RCC 7860 (cell line): ENCODE measurements at regions not wholly inside any gene's neighbourhood (a gene's known extent, or its start where the extent isn't known, plus 50 kb on each side); places are given as distances from the start of the nearest gene placed in this dataset.
A peak's percentile ranks its signal among the peaks of the same experiment; 100 is the strongest.

Experiments used
- DNase-seq: peaks from one replicate; pipeline ENCODE4 v3.0.0-alpha.2; 2015; ENCODE audit warnings: low spot score
- FAIRE-seq: peaks from 2 replicates; lab custom pipeline; 2012; peaks lifted over from hg19 to GRCh38; lab: Jason Lieb, UNC

DNA sequence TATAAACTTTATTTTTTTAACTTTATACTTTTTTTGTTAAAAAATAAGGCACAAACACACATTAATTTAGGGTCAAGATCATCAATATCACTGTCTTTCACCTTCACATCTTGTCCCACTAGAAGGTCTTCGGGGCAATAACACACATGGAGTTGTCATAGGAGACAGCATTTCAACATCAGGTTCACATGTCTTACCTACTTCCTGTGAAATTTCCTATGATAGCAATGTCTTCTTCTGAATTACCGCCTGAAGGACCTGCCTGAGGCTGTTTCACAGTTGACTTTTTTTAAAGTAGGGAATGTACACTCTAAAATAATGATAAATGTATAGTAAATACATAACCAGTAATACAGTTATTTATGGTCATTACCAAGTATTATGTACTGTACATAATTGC, 559.4 kb downstream of the PLPP3 start:
- FAIRE-seq: no peak
- DNase-seq: no peak

DNA sequence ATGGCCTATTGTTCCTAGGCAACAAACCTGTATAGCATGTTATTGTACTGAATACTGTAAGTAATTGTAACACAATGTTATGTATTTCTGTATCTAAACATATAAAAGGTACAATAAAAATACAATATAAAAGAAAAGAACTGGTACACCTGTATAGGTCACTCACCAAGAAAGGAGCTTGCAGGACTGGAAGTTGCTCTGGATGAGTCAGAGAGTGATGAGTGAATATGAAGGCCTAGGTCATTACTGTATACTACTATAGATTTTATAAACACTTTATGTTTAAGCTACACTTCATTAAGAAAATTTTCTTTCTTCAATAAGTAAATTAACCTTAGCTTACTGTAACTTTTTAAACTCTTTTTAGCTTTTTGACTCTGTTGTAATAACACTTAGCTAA, 559.9 kb downstream of the PLPP3 start:
- DNase-seq (no peak), FAIRE-seq (no peak)

DNA sequence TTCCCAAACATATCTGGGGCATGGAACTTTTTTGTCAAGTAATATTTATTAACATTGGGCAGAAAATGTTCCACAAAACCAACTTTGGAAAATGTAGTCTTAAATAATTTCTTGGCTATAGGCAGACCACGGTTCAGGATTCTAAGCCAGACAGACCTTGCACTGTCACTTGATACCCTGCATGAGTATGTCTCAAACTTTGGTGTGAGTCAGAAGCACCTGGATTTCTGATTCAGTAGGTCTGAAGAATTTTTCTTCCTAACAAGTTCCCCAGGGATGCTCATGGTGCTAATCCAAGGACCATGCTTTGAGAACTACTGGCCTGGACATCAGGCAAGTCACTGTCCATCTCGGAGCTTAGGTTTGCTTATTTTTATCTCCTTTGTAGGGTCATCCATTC, 562.0 kb downstream of the PLPP3 start:
- FAIRE-seq (no peak), DNase-seq (no peak)

DNA sequence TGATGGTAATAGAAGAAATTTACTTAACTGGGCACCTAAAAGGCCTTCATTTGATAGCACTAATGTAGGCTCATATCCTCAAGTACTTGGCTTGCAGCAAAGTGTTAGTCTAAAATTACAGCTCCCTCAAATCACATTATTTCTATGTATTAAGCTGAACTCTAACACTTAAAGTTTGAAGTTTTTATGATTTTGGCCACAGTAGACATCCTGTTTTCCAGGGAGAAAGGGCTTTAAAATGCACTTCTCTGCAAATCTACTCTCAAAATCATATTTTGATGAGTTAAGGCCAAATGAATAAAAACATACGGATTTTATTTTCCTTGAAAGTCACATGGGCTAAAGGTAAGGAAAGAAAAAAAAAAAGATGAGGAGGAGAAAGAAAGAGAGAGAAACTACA, 575.5 kb downstream of the PLPP3 start:
- FAIRE-seq (no peak), DNase-seq (no peak)

DNA sequence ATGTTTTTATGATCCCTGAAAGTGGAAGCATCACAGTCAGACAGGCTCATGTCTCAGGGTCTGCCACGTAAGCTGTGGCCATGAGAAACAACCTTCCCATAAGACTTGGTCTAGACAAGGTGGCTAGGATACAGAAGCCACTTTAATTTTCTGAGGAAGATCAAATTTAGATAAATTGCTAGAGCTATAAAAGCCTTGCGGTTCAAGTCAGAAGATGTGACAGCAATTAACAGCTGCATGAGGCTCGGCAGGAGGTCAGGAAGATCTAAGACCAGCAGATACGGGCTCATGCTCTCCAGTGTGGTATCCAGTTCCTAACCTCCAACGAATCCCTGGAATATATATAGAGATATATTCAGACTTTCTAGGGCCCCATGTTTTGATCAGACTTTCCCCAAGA, 577.1 kb downstream of the PLPP3 start:
- DNase-seq: no peak
- no peak for FAIRE-seq

DNA sequence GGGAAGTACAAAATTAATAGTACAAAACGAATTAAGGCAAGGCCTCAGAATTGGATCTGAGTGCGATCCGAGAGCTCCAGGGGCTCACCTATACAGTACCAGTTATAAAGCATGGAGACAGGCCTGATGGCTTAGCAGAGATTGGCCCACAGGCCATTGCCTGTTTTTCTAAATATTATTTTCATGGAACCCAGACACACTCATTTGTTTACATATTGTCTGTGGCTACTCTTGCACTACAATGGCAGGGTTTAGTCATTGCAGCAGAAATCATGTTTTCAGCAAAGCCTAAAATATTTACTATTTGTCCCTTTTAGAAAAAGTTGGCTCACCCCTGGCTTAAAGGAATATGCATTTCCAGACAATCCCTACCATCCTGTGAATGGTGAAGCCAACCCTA, 578.9 kb downstream of the PLPP3 start:
- no peak for DNase-seq
- no peak for FAIRE-seq

DNA sequence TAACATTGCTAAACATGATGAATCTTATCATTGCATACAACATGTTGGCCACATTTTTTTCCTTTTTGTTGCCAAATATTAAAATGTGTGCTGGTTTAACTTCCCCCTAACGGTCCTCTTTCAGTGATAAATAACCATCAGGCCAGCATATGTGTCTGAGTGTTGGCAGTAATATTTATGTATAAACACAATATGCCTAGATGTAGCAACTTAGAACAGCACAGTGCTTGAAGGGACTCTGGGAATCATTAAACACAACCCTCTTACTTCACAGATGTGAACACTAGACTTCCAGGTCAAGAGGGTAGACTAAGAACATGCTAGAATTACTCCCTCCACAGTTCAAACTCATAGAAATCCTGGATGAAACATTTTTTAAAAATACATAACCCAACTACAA, 581.8 kb downstream of the PLPP3 start:
- no peak for DNase-seq
- no peak for FAIRE-seq

DNA sequence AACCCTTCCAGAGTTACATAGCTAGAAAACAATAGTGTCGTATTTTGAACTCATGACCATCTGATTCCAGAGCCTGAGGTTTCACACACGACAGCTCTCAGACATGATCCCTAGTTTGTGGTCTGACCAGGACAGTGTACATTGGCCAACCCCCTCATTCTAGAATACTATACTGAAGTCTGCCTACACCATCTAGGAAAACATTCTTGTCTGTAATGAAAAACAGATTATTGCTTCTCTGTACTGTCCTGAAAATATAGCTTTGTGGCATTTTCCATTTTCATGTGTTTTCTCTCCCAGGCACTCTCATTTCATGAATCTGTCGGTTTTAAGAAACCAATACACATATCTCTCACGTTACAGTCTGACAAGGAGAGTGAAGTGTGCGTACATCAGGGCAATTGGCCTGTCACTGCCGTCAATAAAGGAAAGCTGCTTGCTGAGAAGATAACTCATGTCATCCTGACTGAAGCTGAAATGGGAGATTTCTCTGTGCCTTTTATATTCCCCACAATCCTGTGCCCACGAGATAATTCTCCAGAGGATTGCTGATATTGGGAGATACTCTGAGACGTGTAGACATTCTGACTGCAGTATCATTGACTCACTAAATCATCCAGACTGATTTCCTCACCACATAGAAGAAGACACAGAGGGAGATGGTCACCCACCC, 585.6 kb downstream of the PLPP3 start:
- no peak for DNase-seq

DNA sequence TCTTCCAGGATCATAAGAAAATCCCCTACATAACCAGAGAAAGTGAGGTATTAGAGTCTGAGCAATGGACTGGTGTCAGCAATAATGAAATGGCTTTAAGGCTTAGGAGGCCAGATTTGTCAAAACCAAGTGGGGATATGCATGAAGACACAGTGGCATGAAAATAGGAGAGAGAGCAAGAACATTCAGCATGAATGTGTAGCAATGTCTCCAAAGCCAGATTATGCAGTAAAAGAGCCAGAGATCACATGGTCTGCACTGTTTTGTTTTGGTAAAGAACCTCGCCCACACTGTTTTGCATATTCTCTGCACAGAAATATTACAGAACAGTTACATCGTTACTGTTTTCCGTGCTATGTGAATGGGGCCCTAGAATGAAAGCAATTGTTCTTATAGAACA, 589.4 kb downstream of the PLPP3 start:
- DNase-seq (no peak), FAIRE-seq (no peak)

More for the DNA sequence above, 585.6 kb downstream of the PLPP3 start:
- no peak for FAIRE-seq

DNA sequence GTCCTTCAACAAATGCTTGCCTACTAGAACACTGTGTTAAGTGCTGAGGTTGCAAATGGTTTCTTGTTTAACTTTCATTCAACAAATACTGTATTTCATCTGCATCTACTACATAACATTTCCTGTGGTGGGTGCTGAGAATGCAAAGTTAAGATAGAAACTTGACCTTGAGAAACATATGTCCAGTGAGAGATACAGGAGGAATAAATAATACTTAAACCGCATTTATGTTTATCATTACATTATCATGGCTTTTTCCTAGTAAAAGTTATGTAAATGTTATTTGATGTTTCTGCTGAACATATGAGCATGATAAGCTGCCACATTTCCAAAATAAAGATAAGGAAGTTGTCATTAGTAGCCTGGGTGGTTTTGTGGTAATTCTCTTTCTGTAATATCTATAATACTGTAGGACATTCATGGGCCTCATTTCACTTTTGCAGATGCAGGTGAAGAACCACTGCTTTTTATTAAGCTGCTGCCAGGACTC, 590.4 kb downstream of the PLPP3 start:
- DNase-seq (no peak), FAIRE-seq (no peak)

DNA sequence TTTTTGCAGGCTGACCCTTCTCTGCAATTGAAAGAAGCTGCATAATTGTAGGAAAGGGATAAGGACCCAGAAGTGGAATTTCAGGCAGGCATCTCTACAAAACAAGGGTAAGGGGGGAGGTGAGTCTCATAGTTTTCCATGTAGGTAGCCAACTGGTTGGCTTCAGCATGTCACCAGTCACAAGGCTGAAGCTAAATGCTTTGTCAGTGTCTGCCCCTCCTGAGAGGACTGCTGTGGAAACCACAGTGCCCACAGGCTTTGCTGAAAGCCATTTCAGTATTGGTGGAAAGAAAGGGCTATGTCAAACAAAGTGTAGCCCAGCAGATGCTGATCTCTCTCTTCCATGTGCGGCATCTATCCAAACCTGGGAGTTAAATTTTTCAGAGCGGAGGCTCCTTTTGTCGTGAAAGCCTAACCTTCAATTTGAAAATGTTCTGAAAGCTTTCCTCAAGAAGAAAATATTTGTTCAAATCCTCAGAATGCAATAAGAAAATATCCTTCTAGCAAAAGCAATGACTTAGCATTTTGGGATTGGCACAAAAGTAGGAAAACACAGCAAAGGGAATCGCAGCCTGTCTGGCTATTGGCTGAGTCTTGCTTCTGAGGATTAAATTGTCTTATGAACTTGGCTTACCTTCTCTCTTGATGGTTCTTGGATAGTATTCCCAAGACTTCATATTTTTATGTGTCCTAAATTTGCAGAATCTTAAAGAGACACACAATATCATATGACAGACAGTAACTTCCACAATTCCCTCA, 591.7 kb downstream of the PLPP3 start:
- FAIRE-seq (no peak), DNase-seq (no peak)

DNA sequence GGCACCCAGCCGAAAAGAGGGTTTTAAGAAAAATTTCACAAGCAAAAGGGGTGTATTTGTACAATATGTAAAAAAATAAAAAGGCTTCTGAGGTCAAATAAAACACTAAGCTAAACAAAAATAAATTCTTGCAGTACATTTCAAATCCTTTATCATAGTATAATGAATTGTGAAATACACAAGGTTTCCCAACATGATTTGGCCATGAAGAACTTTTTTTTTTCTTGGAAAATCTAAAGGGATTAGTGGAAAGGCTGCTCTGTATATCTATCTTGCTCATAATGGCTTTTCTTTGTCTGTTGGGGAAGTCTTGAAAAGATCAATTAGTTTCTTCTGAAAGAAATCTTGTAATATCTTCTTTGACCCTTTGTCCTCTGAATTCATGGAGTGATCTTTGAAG, 593.4 kb downstream of the PLPP3 start:
- FAIRE-seq (no peak), DNase-seq (no peak)

DNA sequence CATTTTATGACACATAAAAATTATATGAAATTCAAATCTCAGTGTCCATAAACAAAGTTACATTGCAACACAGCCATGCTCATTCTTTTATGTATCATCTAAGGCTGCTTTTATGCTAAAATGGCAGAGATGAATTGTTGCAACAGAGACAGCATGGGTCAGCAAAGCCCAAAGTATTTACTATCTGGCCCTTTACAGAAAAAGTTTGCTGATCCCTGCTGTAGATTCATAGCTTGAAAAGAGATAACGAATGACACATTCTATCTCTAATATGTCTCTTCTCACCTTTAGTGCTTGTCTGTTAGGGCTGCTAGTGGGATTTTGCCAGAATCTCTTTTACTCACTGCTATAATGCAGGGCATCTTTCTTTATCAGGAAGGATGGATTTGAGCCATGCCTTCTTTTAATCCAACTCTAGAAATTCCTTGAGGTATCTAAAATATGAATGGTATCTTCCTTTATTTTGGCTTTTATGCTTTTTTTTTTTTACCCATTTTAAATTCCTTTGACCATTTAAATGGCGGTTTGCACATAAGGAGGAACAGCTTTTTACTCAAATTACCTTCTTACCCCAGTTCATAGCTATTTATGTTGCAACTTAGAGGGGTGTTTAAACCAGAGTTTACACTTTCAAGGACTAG, 598.2 kb downstream of the PLPP3 start:
- DNase-seq (no peak), FAIRE-seq (no peak)

DNA sequence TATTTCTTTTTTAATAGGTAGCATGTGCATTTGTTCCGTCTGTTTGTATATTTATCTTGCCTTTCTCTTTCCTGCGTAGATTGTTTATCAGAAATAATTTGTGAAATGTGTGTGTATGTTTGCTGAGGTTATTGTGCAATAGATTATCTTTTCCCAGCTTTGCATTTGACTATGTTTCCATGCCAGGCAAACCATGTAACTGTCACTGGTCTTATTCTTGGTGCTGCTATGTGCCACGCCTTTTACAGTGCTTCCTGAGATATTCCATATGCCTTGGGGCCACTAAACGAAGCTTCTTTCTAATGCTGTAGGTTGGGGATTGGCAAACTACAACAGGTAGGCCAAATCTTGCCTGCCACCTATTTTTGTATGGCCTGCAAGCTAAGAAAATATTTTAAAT, 598.8 kb downstream of the PLPP3 start:
- FAIRE-seq (no peak), DNase-seq (no peak)

DNA sequence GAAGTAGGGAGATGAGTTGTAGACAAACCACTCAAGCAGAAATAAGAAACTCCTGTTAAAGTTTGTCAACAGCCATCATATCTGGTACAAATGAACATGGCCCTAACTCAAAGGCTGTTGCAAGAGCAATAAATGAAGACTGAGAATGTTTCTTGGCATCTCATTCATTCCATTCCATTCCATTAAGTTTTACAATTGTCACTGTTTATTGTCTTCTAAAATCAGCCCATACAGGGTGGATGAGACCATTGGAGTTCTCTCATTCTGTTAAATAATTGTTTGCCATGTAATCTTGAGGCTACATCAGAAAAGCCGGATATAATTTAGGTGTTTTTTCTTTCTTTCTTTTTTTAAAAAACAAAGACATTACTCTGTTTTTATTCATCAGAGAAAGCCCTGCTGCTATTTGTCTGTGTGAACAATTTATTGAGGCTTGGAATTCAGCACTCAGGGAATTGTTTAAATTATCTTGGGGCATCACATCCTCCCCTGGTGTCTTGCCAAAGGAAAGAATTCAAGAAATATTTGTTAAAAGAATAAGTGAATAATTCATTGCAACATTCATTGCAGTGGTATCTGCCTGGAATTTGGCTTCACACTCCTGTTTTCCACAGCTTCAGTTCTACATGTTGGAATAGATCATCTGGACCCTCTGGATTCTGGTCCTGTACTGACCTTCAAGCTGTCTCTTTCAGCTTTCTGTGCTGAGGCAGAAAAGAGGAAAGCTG, 604.5 kb downstream of the PLPP3 start:
- DNase-seq: no peak
- FAIRE-seq: no peak

DNA sequence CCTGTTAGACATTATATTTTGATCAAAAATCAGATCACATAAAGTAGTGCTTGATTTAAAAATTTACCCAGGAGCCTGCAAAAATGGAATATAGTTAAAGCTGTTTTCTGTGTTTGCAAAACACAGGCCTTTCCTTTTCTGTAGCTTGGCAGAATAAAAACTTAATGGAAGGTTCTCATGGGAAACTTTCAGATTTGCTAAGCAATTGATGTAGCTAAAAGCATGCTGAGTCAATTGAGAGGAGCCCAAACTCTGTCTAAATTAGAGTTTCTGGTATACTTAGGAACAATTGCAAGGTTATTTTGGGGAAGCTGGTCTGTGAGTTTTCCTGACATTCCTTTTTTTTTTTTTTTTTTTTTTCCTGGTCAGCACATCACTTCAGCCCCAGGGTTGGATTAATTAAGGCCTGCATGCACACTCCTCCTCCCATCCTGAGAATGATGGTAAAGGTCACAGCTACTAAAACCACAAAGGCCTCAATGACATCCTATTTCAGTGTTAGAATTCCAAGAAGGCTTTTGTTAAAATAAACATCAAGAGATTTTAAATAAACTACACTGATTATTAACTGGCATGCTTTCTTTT, 608.7 kb downstream of the PLPP3 start:
- DNase-seq: no peak

DNA sequence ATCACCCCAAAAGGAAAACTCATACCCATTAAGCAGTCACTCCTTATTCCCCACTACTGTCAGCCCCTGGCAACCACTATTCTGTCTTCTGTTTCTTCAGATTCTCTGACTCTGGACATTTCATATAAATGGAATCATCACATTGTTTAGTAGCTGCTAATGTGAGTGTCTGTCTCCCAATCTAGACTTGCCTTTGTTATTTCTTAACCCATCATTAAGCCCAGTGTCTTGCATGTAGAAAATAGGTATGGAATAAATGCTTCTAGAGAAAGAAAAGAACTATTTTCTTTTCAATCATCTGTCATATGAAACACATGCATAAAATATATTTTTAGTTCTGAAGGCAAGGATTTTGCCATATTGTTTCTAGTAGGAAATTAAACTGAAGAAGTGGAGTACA, 610.0 kb downstream of the PLPP3 start:
- FAIRE-seq (no peak), DNase-seq (no peak)

More for the DNA sequence above, 608.7 kb downstream of the PLPP3 start:
- FAIRE-seq: no peak

DNA sequence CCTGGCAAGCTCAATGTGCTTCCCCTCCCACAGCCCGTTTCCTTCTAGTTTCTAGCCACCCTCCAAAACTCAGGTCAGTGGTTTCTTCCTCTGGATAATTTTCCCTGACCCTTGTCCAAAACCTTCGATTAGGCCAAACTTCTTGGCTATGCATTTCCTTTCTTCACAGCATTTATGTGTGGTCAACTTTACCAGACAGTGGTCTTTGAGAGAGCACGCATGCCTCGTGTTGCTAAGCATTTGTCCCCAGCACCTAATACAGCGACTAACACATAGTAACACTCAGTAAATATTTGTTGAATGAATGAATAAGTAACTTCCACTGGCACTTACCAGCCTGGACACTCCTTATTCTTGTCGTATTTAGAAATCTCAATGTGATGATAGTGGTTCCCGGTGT, 610.7 kb downstream of the PLPP3 start:
- FAIRE-seq (no peak), DNase-seq (no peak)

DNA sequence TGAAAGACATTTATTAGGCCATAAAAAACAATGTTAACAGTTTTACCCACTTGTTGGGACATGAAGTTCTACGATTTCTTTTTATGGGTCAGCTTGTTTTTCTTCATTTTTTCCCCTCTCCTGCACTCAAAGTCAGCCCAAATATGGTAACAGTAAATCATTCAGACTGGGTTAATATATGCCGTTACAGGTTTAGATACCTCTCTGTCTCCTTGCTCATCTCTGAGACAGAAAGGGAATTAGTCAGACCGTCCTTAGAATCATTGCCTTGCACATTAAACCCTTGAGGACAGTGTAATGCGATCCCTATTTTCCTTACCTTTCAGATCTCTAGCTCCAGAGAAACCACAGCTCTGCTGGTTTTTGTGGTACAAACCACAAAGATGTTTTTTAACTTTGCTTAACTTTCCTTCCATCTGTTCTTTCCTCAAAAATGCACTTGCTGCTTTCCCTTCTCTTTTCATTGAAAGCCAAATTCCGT, 613.3 kb downstream of the PLPP3 start:
- peak; percentile 96 for FAIRE-seq

DNA sequence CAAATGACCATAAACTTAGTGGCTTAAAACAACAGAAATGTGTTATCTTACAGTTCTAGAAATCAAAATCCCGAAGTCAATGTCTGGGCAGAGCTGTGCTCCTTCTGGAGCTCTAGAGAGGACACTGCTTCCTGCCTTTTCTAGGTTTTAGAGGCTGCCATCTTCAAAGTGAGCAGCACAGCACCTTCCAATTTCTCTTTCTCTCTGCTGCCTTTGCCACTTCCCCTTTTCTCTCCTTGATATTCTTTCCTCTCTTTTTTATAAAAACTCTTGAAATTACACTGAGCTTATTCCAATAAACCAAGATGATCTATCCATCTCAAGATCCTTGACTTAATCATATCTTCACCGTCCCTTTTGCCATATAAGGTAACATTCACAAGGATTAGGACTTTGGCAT, 616.9 kb downstream of the PLPP3 start:
- FAIRE-seq: no peak
- no peak for DNase-seq

More for the DNA sequence above, 613.3 kb downstream of the PLPP3 start:
- DNase-seq: peak; percentile 21

DNA sequence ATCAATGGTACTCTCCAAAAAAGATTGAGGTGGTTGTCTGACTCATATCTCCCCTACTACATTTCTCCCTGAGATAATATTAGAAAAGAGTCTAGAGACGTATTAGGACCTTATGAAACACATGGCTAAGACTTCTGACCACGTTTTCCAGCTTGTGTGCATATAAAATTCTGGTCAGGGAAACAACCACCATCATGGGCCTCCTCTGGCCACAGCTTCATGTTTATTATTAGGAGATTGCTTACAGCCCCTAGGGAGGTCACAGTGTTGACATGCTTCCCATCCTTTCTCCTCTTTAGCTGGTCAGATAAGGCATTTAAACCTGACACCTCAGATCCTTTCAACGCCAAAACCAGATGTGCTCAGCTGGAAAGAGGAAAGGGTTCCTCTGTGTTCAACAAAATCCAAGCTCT, 620.2 kb downstream of the PLPP3 start:
- FAIRE-seq (no peak), DNase-seq (no peak)
